ENCODE measurements at regions not wholly inside any gene's neighbourhood (a gene's known extent, or its start where the extent isn't known, plus 50 kb on each side); places are given as distances from the start of the nearest gene placed in this dataset.

- H3F3A ChIP-seq (replicated peaks; ENCODE audit: insufficient read depth): no peaks in the 10 kb centered on the region
- H4K20me1 ChIP-seq (ENCODE audit: insufficient read depth): no peaks in the 10 kb centered on the region
- POLR2A ChIA-PET: no interaction called here
- H3K9me2 ChIP-seq: no peaks in the 10 kb centered on the region
- WGBS (ENCODE audit: low lambda C conversion rate): 81% methylated on average over 8 of the region's 8 CpGs
- DNase-seq: no peak
- no peaks in the 10 kb centered on the region for H3K79me2 ChIP-seq (ENCODE audit: insufficient read depth)
- H3K4me2 ChIP-seq: no peak overlapping the region
- H3K4me3 ChIP-seq (ENCODE audit: low read depth in 2 of 2, low read length in 1 of 2): no peak overlapping the region
- no peak for TF ChIP-seq FOXJ3 (CRISPR knock-in tag; IDR thresholded peaks at IDR 0.05)
- TF ChIP-seq ZBTB33 (IDR thresholded peaks at IDR 0.05; ENCODE audit: borderline replicate concordance, low read depth): no peak
- H3K36me3 ChIP-seq (replicated peaks in 1 of 2; ENCODE audit: control insufficient read depth in 1 of 2, insufficient read depth in 2 of 2, low read length in 1 of 2): no peaks in the 10 kb centered on the region
- CTCF ChIA-PET: no interaction called here
- H3K4me1 ChIP-seq (ENCODE audit: control insufficient read depth in 1 of 2, insufficient read depth in 2 of 2, low read depth in 1 of 2, low read length in 1 of 2): peaks cover 0 to 8% of the 10 kb centered on the region in 2 experiments; a peak in 1 of 4 replicates
- no peak overlapping the region for H3K9ac ChIP-seq
- no peak overlapping the region for H3K27ac ChIP-seq (ENCODE audit: low read depth in 2 of 2, low read length in 1 of 2)
- H3K27me3 ChIP-seq (ENCODE audit: insufficient read depth): no peaks in the 10 kb centered on the region
- H2AFZ ChIP-seq (ENCODE audit: low read depth): no peak overlapping the region
- H3K9me3 ChIP-seq: no peaks in the 10 kb centered on the region
Measured at GRCh38 chr9:129280236-129280622, 102.2 kb upstream of the IER5L start.

- Histone ChIP-seq H3K9me2 (no peaks in the 10 kb centered on the region), H4K20me1 (ENCODE audit: insufficient read depth) (no peaks in the 10 kb centered on the region), H3K9ac (no peak overlapping the region), H3K36me3 (replicated peaks in 1 of 2; ENCODE audit: control insufficient read depth in 1 of 2, insufficient read depth in 2 of 2, low read length in 1 of 2) (no peaks in the 10 kb centered on the region), H3K27ac (ENCODE audit: low read depth in 2 of 2, low read length in 1 of 2) (no peak overlapping the region), H3K9me3 (no peaks in the 10 kb centered on the region), H3K4me3 (ENCODE audit: low read depth in 2 of 2, low read length in 1 of 2) (no peak overlapping the region), H3K4me2 (no peak overlapping the region), H3K79me2 (ENCODE audit: insufficient read depth) (no peaks in the 10 kb centered on the region), H3K27me3 (ENCODE audit: insufficient read depth) (no peaks in the 10 kb centered on the region), H2AFZ (ENCODE audit: low read depth) (no peak overlapping the region), H3F3A (replicated peaks; ENCODE audit: insufficient read depth) (no peaks in the 10 kb centered on the region), H3K4me1 (ENCODE audit: control insufficient read depth in 1 of 2, insufficient read depth in 2 of 2, low read depth in 1 of 2, low read length in 1 of 2) (peaks cover 0 to 8% of the 10 kb centered on the region in 2 experiments; a peak in 1 of 4 replicates)
- no peak for DNase-seq
- ChIA-PET CTCF (no interaction called here), POLR2A (no interaction called here)
- 88% methylated on average over 6 of the region's 16 CpGs for WGBS (ENCODE audit: low lambda C conversion rate)
- TF ChIP-seq YY1 (IDR thresholded peaks at IDR 0.05; ENCODE audit: low read depth): no peak
- no peak for TF ChIP-seq IRF3 (IDR thresholded peaks at IDR 0.05; ENCODE audit: low read depth, low read length)
- TF ChIP-seq RFX5 (IDR thresholded peaks at IDR 0.05; ENCODE audit: low read length): no peak
- no peak for TF ChIP-seq CTCF (IDR thresholded peaks at IDR 0.05)
- TF ChIP-seq ELF1 (IDR thresholded peaks at IDR 0.05): no peak
- TF ChIP-seq MXI1 (IDR thresholded peaks at IDR 0.05; ENCODE audit: low read depth, low read length): no peak
- TF ChIP-seq TAF1 (IDR thresholded peaks at IDR 0.05; ENCODE audit: borderline replicate concordance, low read depth, low read length): no peak
- no peak for TF ChIP-seq POLR2AphosphoS5 (IDR thresholded peaks at IDR 0.05; ENCODE audit: low read depth, low read length)
- TF ChIP-seq PBX3 (IDR thresholded peaks at IDR 0.05): no peak
- TF ChIP-seq CHD2 (IDR thresholded peaks at IDR 0.05; ENCODE audit: low read length, partially characterized antibody): no peak
- TF ChIP-seq FOXJ3 (CRISPR knock-in tag; IDR thresholded peaks at IDR 0.05): no peak
- no peak for TF ChIP-seq MEF2A (IDR thresholded peaks at IDR 0.05; ENCODE audit: borderline replicate concordance, low read depth)
- no peak for TF ChIP-seq EZH2phosphoT487 (IDR thresholded peaks at IDR 0.05; ENCODE audit: borderline replicate concordance, low read depth)
- no peak for TF ChIP-seq SMC3 (IDR thresholded peaks at IDR 0.05; ENCODE audit: low read depth, low read length)
- no peak for TF ChIP-seq GATA2 (CRISPR knock-in tag; IDR thresholded peaks at IDR 0.05)
- TF ChIP-seq REST (IDR thresholded peaks at IDR 0.05; ENCODE audit: low read depth, low read length): no peak
Measured at GRCh38 chr9:129278391-129279237, 100.6 kb upstream of the IER5L start.
